Mammary epithelial cell (primary cell): ENCODE measurements at regions not wholly inside any gene's neighbourhood (a gene's known extent, or its start where the extent isn't known, plus 50 kb on each side); places are given as distances from the start of the nearest gene placed in this dataset.

Experiments
- EZH2 ChIP-seq: IDR thresholded peaks from 2 replicates; pipeline ENCODE4 v1.6.1; 2012; ENCODE audit warnings: low read length, inconsistent platforms, borderline replicate concordance
- TF ChIP-seq, protein P1 (sequence below), 2 donors: IDR thresholded peaks in 1 of 2; conservative IDR thresholded peaks in 1 of 2; 2 replicates each; pipeline ENCODE4 v1.5.1; 2011 to 2012; ENCODE audit warnings: inconsistent platforms in 2 of 2, low read length in 2 of 2, mild to moderate bottlenecking in 2 of 2, control low read depth in 1 of 2, low read depth in 1 of 2; ENCODE audit not compliant: insufficient read depth in 1 of 2; ENCODE audit errors: extremely low read depth in 1 of 2

DNA sequence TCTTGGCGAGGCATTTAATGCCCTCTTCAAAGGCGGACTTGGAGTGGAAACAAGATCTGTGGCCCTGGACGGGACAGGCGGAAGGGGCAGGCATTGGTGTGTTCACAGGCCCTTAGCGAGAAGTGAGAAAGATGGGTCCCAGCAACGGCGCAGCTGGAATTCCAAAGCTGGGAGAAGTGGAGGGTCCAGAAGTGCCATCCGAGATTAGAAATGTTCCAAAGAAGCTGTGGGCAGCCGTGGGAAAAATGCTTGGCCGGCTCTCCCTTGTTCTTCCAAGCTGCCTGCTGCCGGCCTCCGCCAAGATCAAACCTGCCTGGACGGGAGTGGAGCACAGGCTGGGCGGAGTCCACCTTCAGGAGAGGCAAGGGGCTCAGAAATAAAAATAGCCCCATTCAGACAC is 69.4 kb upstream of the ACTRT2 start:
- no peak for TF ChIP-seq EZH2
- TF ChIP-seq, protein P1, sequence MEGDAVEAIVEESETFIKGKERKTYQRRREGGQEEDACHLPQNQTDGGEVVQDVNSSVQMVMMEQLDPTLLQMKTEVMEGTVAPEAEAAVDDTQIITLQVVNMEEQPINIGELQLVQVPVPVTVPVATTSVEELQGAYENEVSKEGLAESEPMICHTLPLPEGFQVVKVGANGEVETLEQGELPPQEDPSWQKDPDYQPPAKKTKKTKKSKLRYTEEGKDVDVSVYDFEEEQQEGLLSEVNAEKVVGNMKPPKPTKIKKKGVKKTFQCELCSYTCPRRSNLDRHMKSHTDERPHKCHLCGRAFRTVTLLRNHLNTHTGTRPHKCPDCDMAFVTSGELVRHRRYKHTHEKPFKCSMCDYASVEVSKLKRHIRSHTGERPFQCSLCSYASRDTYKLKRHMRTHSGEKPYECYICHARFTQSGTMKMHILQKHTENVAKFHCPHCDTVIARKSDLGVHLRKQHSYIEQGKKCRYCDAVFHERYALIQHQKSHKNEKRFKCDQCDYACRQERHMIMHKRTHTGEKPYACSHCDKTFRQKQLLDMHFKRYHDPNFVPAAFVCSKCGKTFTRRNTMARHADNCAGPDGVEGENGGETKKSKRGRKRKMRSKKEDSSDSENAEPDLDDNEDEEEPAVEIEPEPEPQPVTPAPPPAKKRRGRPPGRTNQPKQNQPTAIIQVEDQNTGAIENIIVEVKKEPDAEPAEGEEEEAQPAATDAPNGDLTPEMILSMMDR (conservative IDR thresholded peaks at IDR 0.05 in 1 of 2, IDR thresholded peaks at IDR 0.05 in 1 of 2; ENCODE audit: extremely low read depth in 1 of 2, insufficient read depth in 1 of 2, low read depth in 1 of 2, low read length in 2 of 2), result no peak
